ELR (cell line): ENCODE measurements at regions not wholly inside any gene's neighbourhood (a gene's known extent, or its start where the extent isn't known, plus 50 kb on each side); places are given as distances from the start of the nearest gene placed in this dataset.

Experiments
- DNase-seq: peaks from one replicate; pipeline ENCODE4 v3.0.0-alpha.2; 2015; ENCODE audit warnings: low read depth

GRCh38 chr15:47949815-47950214 lies 171.0 kb upstream of the SLC24A5 start:
- no peak for DNase-seq

- DNase-seq = no peak
Observed at GRCh38 chr15:47950447-47950846, 170.3 kb upstream of the SLC24A5 start.

- no peak for DNase-seq
Observed at GRCh38 chr15:47951781-47952180, 169.0 kb upstream of the SLC24A5 start.

GRCh38 chr15:47954196-47954595 lies 166.6 kb upstream of the SLC24A5 start:
- no peak for DNase-seq

GRCh38 chr15:47955021-47955420 lies 165.8 kb upstream of the SLC24A5 start:
- DNase-seq = no peak

- DNase-seq = no peak
Observed at GRCh38 chr15:47959617-47960413, 161.0 kb upstream of the SLC24A5 start.

- DNase-seq = no peak
Observed at GRCh38 chr15:47961401-47962090, 159.2 kb upstream of the SLC24A5 start.

GRCh38 chr15:47963265-47963664 lies 157.5 kb upstream of the SLC24A5 start:
- no peak for DNase-seq

GRCh38 chr15:47964229-47964628 lies 156.6 kb upstream of the SLC24A5 start:
- DNase-seq = no peak

GRCh38 chr15:47965297-47965696 lies 155.5 kb upstream of the SLC24A5 start:
- no peak for DNase-seq

GRCh38 chr15:47968593-47968992 lies 152.2 kb upstream of the SLC24A5 start:
- DNase-seq = no peak

- no peak for DNase-seq
Observed at GRCh38 chr15:47971637-47972036, 149.2 kb upstream of the SLC24A5 start.

GRCh38 chr15:47972738-47973137 lies 148.1 kb upstream of the SLC24A5 start:
- no peak for DNase-seq

- DNase-seq = no peak
Observed at GRCh38 chr15:47974724-47975123, 146.1 kb upstream of the SLC24A5 start.

- no peak for DNase-seq
Observed at GRCh38 chr15:47975427-47975826, 145.4 kb upstream of the SLC24A5 start.

GRCh38 chr15:47983533-47983932 lies 137.3 kb upstream of the SLC24A5 start:
- DNase-seq = peak; percentile 10

GRCh38 chr15:47985568-47985967 lies 135.2 kb upstream of the SLC24A5 start:
- DNase-seq = no peak

- no peak for DNase-seq
Observed at GRCh38 chr15:47987461-47987860, 133.3 kb upstream of the SLC24A5 start.

GRCh38 chr15:47987908-47988532 lies 132.8 kb upstream of the SLC24A5 start:
- peak; percentile 72 for DNase-seq

- no peak for DNase-seq
Observed at GRCh38 chr15:47988564-47988963, 132.2 kb upstream of the SLC24A5 start.

- no peak for DNase-seq
Observed at GRCh38 chr15:47990821-47991220, 130.0 kb upstream of the SLC24A5 start.

- no peak for DNase-seq
Observed at GRCh38 chr15:47991357-47991756, 129.4 kb upstream of the SLC24A5 start.

- no peak for DNase-seq
Observed at GRCh38 chr15:47993051-47993450, 127.7 kb upstream of the SLC24A5 start.
